ENCODE measurements at regions not wholly inside any gene's neighbourhood (a gene's known extent, or its start where the extent isn't known, plus 50 kb on each side); places are given as distances from the start of the nearest gene placed in this dataset.

GRCh38 chr10:3528271-3528670 is 256.7 kb downstream of the KLF6 start:
- no peak overlapping the region for H3K27ac ChIP-seq (ENCODE audit: insufficient read depth, low read length)
- peaks cover 14% of the 10 kb centered on the region for H3K4me1 ChIP-seq (ENCODE audit: control insufficient read depth, insufficient read depth, low read length)
- no peak overlapping the region for H2BK5ac ChIP-seq (ENCODE audit: low read depth, low read length, poor library complexity, severe bottlenecking)
- ChIA-PET CTCF (interaction anchor here (0.8 kb wide), 1 partner anchor 76 kb away, joined by 3 read pairs; no protein-coding TSS in a partner anchor), POLR2A (ENCODE audit: unreplicated experiment) (no interaction called here)
- H3K56ac ChIP-seq (ENCODE audit: extremely low read depth, insufficient read depth, low read length) = no peak overlapping the region
- H3K4ac ChIP-seq (ENCODE audit: low read depth, low read length) = no peak overlapping the region
- peaks cover 0 to 5% of the 10 kb centered on the region in 2 experiments; a peak in 1 of 4 replicates for H3K79me1 ChIP-seq (ENCODE audit: low read depth in 1 of 2, low read length in 2 of 2)
- H3K23ac ChIP-seq (ENCODE audit: low read depth, low read length) = 0 out of 2 replicates have a peak overlapping the region, but pooled peaks have one; percentile 23
- no peak overlapping the region for H3K9ac ChIP-seq (ENCODE audit: low read depth, low read length)
- peak overlapping the region; percentile 20; the same call in 1 of the 2 replicates for H2AK5ac ChIP-seq (ENCODE audit: low read depth, low read length)
- H2BK15ac ChIP-seq (ENCODE audit: low read depth, low read length) = no peak overlapping the region; the same call in 2 of the 3 replicates
- peak overlapping the region; percentile 72; the same call in 1 of the 2 replicates for H3K14ac ChIP-seq (replicated peaks; ENCODE audit: low read depth, low read length)
- no peaks in the 10 kb centered on the region for H3K27me3 ChIP-seq (ENCODE audit: control insufficient read depth, insufficient read depth, low read length)
- H4K8ac ChIP-seq (ENCODE audit: low read depth in 2 of 2, low read length in 2 of 2) = no peak overlapping the region
- no TSS peak for BruUV-seq (replicated peaks)
- no peak overlapping the region for H3K4me3 ChIP-seq (ENCODE audit: insufficient read depth, low read depth, low read length)
- no peaks in the 10 kb centered on the region for H4K20me1 ChIP-seq (ENCODE audit: insufficient read depth, low read length)
- no peaks in the 10 kb centered on the region for H3K36me3 ChIP-seq (ENCODE audit: control insufficient read depth, insufficient read depth, low read length)
- DNase-seq (no peak), ATAC-seq (ENCODE audit: low read depth) (no peak)
- H2BK120ac ChIP-seq (ENCODE audit: low read depth, low read length) = no peak overlapping the region; the same call in 1 of the 2 replicates
- TF ChIP-seq RCOR1 (IDR thresholded peaks at IDR 0.05; ENCODE audit: insufficient replicate concordance, low read length) = no peak
- H3K4me2 ChIP-seq (ENCODE audit: low read depth, low read length) = no peak overlapping the region
- no peak overlapping the region for H2AK9ac ChIP-seq (replicated peaks; ENCODE audit: low read depth, low read length, poor library complexity)
- peaks cover 16% of the 10 kb centered on the region for H3K9me1 ChIP-seq (ENCODE audit: insufficient read depth, low read length)
- H3K18ac ChIP-seq (ENCODE audit: low read depth, low read length) = no peak overlapping the region
- H2AFZ ChIP-seq (replicated peaks; ENCODE audit: low read length, poor library complexity) = no peak overlapping the region
- no peak overlapping the region for H4K5ac ChIP-seq (ENCODE audit: low read depth, low read length)
- H2BK20ac ChIP-seq (ENCODE audit: low read depth, low read length) = no peak overlapping the region
- dilution Hi-C loops (cut with HindIII; ENCODE audit: low sequenced_read_pairs, unreplicated experiment) (no loop called here), intact Hi-C loops (cut with micrococcal nuclease) (loop anchor here (5.0 kb wide), 1 partner anchor 76 kb away; no protein-coding TSS in a partner anchor), in situ Hi-C loops (cut with MboI; ENCODE audit: low sequenced_read_pairs) (no loop called here)
- H4K91ac ChIP-seq (ENCODE audit: insufficient read depth, low read depth, low read length) = no peak overlapping the region
- 100% methylated on average over 1 of the region's 3 CpGs; no CpG with 5 or more reads in 1 of the 2 experiments for WGBS, 2 experiments (ENCODE audit: extremely low coverage in 2 of 2, insufficient read length in 1 of 2)
- H3K9me3 ChIP-seq (ENCODE audit: control insufficient read depth, insufficient read depth, low read length) = no peaks in the 10 kb centered on the region
